Esophagus muscularis mucosa (tissue), 4 donors: ENCODE measurements at regions not wholly inside any gene's neighbourhood (a gene's known extent, or its start where the extent isn't known, plus 50 kb on each side); places are given as distances from the start of the nearest gene placed in this dataset.

Experiments
- DNase-seq: peaks from one replicate; pipeline ENCODE4 v3.0.0-alpha.2; 2017; ENCODE audit errors: extremely low spot score
- H3K27ac ChIP-seq, 4 donors: fragments of 200-600 bp; sonication (generic); replicated peaks in 1 of 4; 1 replicate in 3 of 4; 2 replicates in 1 of 4; pipeline ENCODE4 v1.5.1; 2016 to 2019; ENCODE audit warnings: mild to moderate bottlenecking in 1 of 4
- H3K27me3 ChIP-seq, 4 donors: fragments of 200-600 bp; sonication (generic); one replicate each; pipeline versions ENCODE4 v1.5.1 to v1.6.0; 2016 to 2019
- H3K36me3 ChIP-seq, 4 donors: fragments of 200-600 bp; sonication (generic); one replicate each; pipeline ENCODE4 v1.5.1; 2016 to 2019
- H3K4me1 ChIP-seq, 4 donors: fragments of 200-600 bp; sonication (generic); one replicate each; pipeline ENCODE4 v1.5.1; 2016 to 2019
- H3K4me3 ChIP-seq, 4 donors: fragments of 200-600 bp; sonication (generic); 1 replicate in 2 of 4; 2 replicates in 2 of 4; pipeline ENCODE4 v1.5.1; 2016 to 2019; ENCODE audit warnings: mild to moderate bottlenecking in 4 of 4, moderate library complexity in 1 of 4
- H3K9me3 ChIP-seq, 4 donors: fragments of 200-600 bp; sonication (generic); 1 replicate in 3 of 4; 2 replicates in 1 of 4; pipeline ENCODE4 v1.5.1; 2016 to 2019
- CTCF ChIP-seq, 3 experiments: fragments of 200-600 bp in 2 of 3; fragments of 450-650 bp in 1 of 3; sonication (generic) in 2 of 3; IDR thresholded peaks; one replicate each; pipeline ENCODE4 v1.5.1; 2017 to 2019; ENCODE audit warnings: antibody characterized with exemption in 3 of 3, mild to moderate bottlenecking in 2 of 3, moderate library complexity in 1 of 3
- EP300 ChIP-seq: sonication (generic); formaldehyde crosslinking; IDR thresholded peaks from one replicate; pipeline ENCODE4 v1.6.1; 2017; ENCODE audit warnings: antibody characterized with exemption
- POLR2A ChIP-seq: fragments of 450-650 bp; IDR thresholded peaks from one replicate; pipeline ENCODE4 v1.6.1; 2017; ENCODE audit warnings: antibody characterized with exemption, moderate library complexity, mild to moderate bottlenecking, low read depth
- POLR2AphosphoS5 ChIP-seq, 2 donors: sonication (generic); formaldehyde crosslinking; IDR thresholded peaks; one replicate each; pipeline ENCODE4 v1.6.1; 2017; ENCODE audit warnings: antibody characterized with exemption in 2 of 2
- WGBS: methylation state at CpG from one replicate; pipeline ENCODE4 v1.1.5; 2018; 5-methylcytosine and 5-hydroxymethylcytosine counted together
- intact Hi-C: fragments of 100-400 bp; cut with DNase I; formaldehyde crosslinking; loops from one replicate; pipeline ENCODE4 v1.15.1; 2023

DNA sequence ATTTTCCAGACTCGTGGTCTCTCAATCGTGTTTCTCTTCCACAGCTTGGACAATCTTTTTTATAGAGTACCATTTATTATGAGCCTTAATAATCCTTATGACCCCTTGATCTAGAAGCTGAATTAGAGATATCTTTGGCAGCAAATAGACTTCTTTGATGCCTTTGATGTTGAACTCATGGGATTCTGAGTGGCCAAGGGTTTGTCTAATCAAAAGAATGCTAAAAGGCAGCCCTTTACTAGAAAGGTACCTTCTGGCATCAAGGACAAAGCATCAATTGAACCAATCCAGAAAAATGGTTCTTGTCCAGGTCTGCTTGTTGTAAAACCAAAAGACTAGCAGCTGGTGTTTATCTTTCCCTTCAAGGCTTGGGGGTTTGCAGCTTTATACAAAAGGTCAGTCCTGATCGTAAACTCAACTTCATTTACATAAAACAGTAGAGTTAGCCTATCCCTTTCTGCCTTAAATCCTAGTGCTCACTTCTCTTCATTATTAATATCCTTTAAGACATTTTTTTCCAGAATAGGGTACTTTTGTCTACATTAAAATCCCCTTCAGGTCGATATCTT lies 411.3 kb downstream of the FAT4 start:
- no peak for DNase-seq
- WGBS = 76% methylated on average over 4 of the region's 4 CpGs
- intact Hi-C loops = no loop called here
- Histone ChIP-seq H3K9me3 (no peaks in the 10 kb centered on the region), H3K36me3 (no peaks in the 10 kb centered on the region), H3K27me3 (no peaks in the 10 kb centered on the region), H3K4me1 (no peaks in the 10 kb centered on the region), H3K4me3 (no peak overlapping the region), H3K27ac (no peak overlapping the region)
- TF ChIP-seq POLR2AphosphoS5 (IDR thresholded peaks at IDR 0.05) (no peak), POLR2A (no peak), EP300 (no peak), CTCF (IDR thresholded peaks at IDR 0.05) (no peak)

DNA sequence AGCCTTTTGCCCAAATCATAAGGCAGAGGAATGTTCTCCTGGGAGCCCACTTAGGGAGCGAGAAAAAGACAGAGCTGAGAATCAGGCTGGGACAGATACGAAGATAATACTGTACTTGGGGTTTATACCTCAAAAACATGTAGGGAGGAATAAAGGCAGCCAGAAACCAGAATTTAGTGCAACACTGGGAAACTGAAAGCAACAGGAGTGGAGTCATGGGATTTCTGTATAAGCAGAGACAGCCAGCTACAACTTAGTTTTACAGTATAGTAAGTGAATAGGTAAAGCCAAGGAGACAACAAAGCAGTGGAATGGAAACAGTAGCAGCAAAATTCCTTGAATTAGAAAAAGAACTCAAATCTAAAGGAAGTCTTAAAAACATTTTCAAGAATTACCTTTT lies 413.2 kb downstream of the FAT4 start:
- Histone ChIP-seq H3K4me3 (no peak overlapping the region), H3K27me3 (no peaks in the 10 kb centered on the region), H3K4me1 (no peaks in the 10 kb centered on the region), H3K27ac (no peak overlapping the region), H3K9me3 (no peaks in the 10 kb centered on the region), H3K36me3 (no peaks in the 10 kb centered on the region)
- 93% methylated on average over 2 of the region's 2 CpGs for WGBS
- TF ChIP-seq POLR2A = no peak
- no peak for TF ChIP-seq CTCF (IDR thresholded peaks at IDR 0.05)
- no peak for TF ChIP-seq POLR2AphosphoS5 (IDR thresholded peaks at IDR 0.05)
- TF ChIP-seq EP300 = no peak
- intact Hi-C loops = no loop called here
- no peak for DNase-seq

GRCh38 chr4:125728568-125728967 lies 413.8 kb downstream of the FAT4 start:
- no peak overlapping the region for H3K27ac ChIP-seq
- DNase-seq = no peak
- no peaks in the 10 kb centered on the region for H3K36me3 ChIP-seq
- WGBS = 82% methylated on average over 2 of the region's 2 CpGs
- no peaks in the 10 kb centered on the region for H3K9me3 ChIP-seq
- intact Hi-C loops = no loop called here
- H3K27me3 ChIP-seq = no peaks in the 10 kb centered on the region
- H3K4me3 ChIP-seq = no peak overlapping the region
- TF ChIP-seq CTCF (IDR thresholded peaks at IDR 0.05) (no peak), POLR2A (no peak), POLR2AphosphoS5 (IDR thresholded peaks at IDR 0.05) (no peak)
- H3K4me1 ChIP-seq = no peaks in the 10 kb centered on the region

DNA sequence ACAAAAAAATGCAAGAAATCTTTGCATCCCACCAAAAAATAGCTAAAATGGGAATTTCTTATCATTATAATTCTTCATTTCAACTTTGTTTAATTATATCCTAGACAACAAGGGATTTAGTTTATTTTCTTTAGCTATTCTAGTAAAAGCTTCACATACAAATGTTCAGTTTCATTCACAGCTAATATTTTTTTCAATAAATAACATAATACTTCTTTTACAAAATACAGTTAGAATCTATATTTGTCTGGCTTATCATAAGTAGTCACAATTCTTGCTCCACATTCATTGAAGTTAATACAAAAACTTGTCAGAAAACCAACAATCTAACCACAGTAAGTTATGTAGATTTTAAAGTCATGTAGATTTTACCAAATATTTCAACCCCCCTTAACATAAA lies 414.4 kb downstream of the FAT4 start:
- H3K36me3 ChIP-seq = no peaks in the 10 kb centered on the region
- H3K27ac ChIP-seq = no peak overlapping the region
- no peaks in the 10 kb centered on the region for H3K4me1 ChIP-seq
- H3K27me3 ChIP-seq = no peaks in the 10 kb centered on the region
- intact Hi-C loops = no loop called here
- no peak overlapping the region for H3K4me3 ChIP-seq
- TF ChIP-seq POLR2AphosphoS5 (IDR thresholded peaks at IDR 0.05) (no peak), CTCF (IDR thresholded peaks at IDR 0.05) (no peak), POLR2A (no peak), EP300 (no peak)
- no peak for DNase-seq
- H3K9me3 ChIP-seq = no peaks in the 10 kb centered on the region

DNA sequence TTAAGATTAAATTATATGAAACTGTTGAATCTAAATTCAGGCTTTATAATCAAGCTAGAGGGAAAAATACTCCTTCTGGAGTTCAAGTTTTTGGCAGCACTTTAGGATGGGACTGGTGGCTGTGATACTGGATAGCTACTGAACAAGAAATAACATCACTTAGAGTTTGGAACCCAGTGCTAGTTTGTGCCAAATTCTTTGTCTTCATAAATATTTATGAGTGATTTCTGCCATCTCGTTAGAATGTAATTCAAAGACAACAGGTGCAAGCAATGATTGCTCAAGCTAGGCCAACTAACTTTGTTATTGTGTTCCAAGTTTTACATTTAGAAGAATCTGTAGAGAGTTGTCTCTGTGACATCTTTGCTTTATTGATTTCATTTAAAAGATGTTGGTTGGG lies 417.9 kb downstream of the FAT4 start:
- Histone ChIP-seq H3K4me1 (peaks cover 0 to 16% (median 10%) of the 10 kb centered on the region in 4 donors), H3K27me3 (no peaks in the 10 kb centered on the region), H3K9me3 (no peaks in the 10 kb centered on the region), H3K36me3 (no peaks in the 10 kb centered on the region), H3K27ac (no peak overlapping the region), H3K4me3 (no peak overlapping the region)
- DNase-seq = no peak
- TF ChIP-seq EP300 (no peak), POLR2A (no peak), CTCF (IDR thresholded peaks at IDR 0.05) (no peak), POLR2AphosphoS5 (IDR thresholded peaks at IDR 0.05) (no peak)
- WGBS = 68% methylated on average over 1 of the region's 1 CpG
- intact Hi-C loops = no loop called here
